Caco-2 (cell line): ENCODE measurements at regions not wholly inside any gene's neighbourhood (a gene's known extent, or its start where the extent isn't known, plus 50 kb on each side); places are given as distances from the start of the nearest gene placed in this dataset.
"Not testable (repeated sequence)": the region's sequence is repeated elsewhere in the genome, so short reads cannot be mapped to it uniquely, and the experiment has no call there.

ENCODE experiments used
- BruUV-seq: library from RNA; stranded (reverse); fragments of 400-500 nt; replicated peaks from 2 replicates; lab custom pipeline; 2021; lab: Mats Ljungman, UMichigan
- CTCF ChIA-PET: fragments of 300-600 bp; sonication (Branson Sonifier 250); formaldehyde crosslinking; loops from one replicate; lab custom pipeline; 2022; ENCODE audit warnings: antibody characterized with exemption; lab: Charles Lee
- POLR2A ChIA-PET: fragments of 300-600 bp; sonication (Branson Sonifier 250); formaldehyde crosslinking; loops from one replicate; lab custom pipeline; 2022; ENCODE audit warnings: antibody characterized with exemption; lab: Charles Lee
- DNase-seq, 2 experiments: peaks; one replicate each; pipeline versions ENCODE4 v3.0.0 to v3.0.0-alpha.2; 2020 to 2022
- H3K27me3 ChIP-seq: replicated peaks from 2 replicates; pipeline ENCODE4 v1.6.0; 2011; ENCODE audit warnings: low read length; ENCODE audit not compliant: control insufficient read depth, insufficient read depth
- H3K36me3 ChIP-seq: 2 replicates; pipeline ENCODE4 v1.5.1; 2011; ENCODE audit warnings: low read length; ENCODE audit not compliant: control insufficient read depth, insufficient read depth
- H3K4me1 ChIP-seq: fragments of 250-450 bp; sonication (Bioruptor Pico); 2 replicates; pipeline ENCODE4 v1.5.1; 2020; ENCODE audit warnings: mild to moderate bottlenecking
- H3K4me3 ChIP-seq: 2 replicates; pipeline ENCODE4 v1.5.1; 2011; ENCODE audit warnings: low read depth, mild to moderate bottlenecking, control low read depth, low read length
- H3K9me3 ChIP-seq: fragments of 250-450 bp; sonication (Bioruptor Pico); 2 replicates; pipeline ENCODE4 v1.5.1; 2020; ENCODE audit warnings: mild to moderate bottlenecking, moderate library complexity
- H3K27ac Mint-ChIP-seq: one replicate; pipeline ENCODE4 v1.8.0; 2022; ENCODE audit warnings: mixed read lengths; ENCODE audit not compliant: unreplicated experiment
- H3K27me3 Mint-ChIP-seq: one replicate; pipeline ENCODE4 v1.8.0; 2022; ENCODE audit warnings: mixed read lengths; ENCODE audit not compliant: insufficient read depth, unreplicated experiment
- H3K36me3 Mint-ChIP-seq: one replicate; pipeline ENCODE4 v1.8.0; 2022; ENCODE audit warnings: mild to moderate bottlenecking, mixed read lengths; ENCODE audit not compliant: insufficient read depth, unreplicated experiment
- H3K4me1 Mint-ChIP-seq: one replicate; pipeline ENCODE4 v1.8.0; 2022; ENCODE audit warnings: low read depth, mixed read lengths; ENCODE audit not compliant: unreplicated experiment
- H3K4me3 Mint-ChIP-seq: one replicate; pipeline ENCODE4 v1.8.0; 2022; ENCODE audit warnings: mild to moderate bottlenecking, moderate library complexity, mixed read lengths; ENCODE audit not compliant: unreplicated experiment
- H3K9me3 Mint-ChIP-seq: one replicate; pipeline ENCODE4 v1.8.0; 2022; ENCODE audit warnings: mixed read lengths; ENCODE audit not compliant: unreplicated experiment
- CTCF ChIP-seq, 2 experiments: fragments of 200-600 bp in 1 of 2; IDR thresholded peaks; 1 replicate in 1 of 2; 2 replicates in 1 of 2; pipeline versions ENCODE4 v1.5.1 to v1.8.0; 2011 to 2022; ENCODE audit warnings: antibody characterized with exemption in 1 of 2, control low read depth in 1 of 2, inconsistent platforms in 1 of 2, low read depth in 1 of 2, low read length in 1 of 2, mild to moderate bottlenecking in 1 of 2, moderate library complexity in 1 of 2; ENCODE audit not compliant: insufficient read depth in 1 of 2, severe bottlenecking in 1 of 2, unreplicated experiment in 1 of 2
- intact Hi-C: fragments of 100-400 bp; cut with micrococcal nuclease; formaldehyde crosslinking; loops from one replicate; pipeline ENCODE4 v1.10.0; 2022; ENCODE audit not compliant: unreplicated experiment

- Histone ChIP-seq H3K9me3 (no peaks in the 10 kb centered on the region), H3K4me1 (no peaks in the 10 kb centered on the region), H3K36me3 (no peaks in the 10 kb centered on the region), H3K27me3 (no peaks in the 10 kb centered on the region), H3K4me3 (no peak overlapping the region)
- Mint-ChIP-seq H3K4me3 (no peak overlapping the region), H3K36me3 (no peaks in the 10 kb centered on the region), H3K4me1 (no peaks in the 10 kb centered on the region), H3K9me3 (no peaks in the 10 kb centered on the region), H3K27me3 (peaks cover 13% of the 10 kb centered on the region), H3K27ac (no peak overlapping the region)
- no peak for TF ChIP-seq CTCF (IDR thresholded peaks at IDR 0.05; ENCODE audit: insufficient read depth in 1 of 2, low read depth in 1 of 2, low read length in 1 of 2, severe bottlenecking in 1 of 2, unreplicated experiment in 1 of 2)
- ChIA-PET POLR2A (no interaction called here), CTCF (no interaction called here)
- intact Hi-C loops: no loop called here
- BruUV-seq: no TSS peak
- DNase-seq: no peak
Measured at GRCh38 chr12:129987841-129988240, 84.0 kb upstream of the TMEM132D start.

- intact Hi-C loops: no loop called here
- POLR2A ChIA-PET: no interaction called here
Measured at GRCh38 chr12:129994634-129995033, 90.8 kb upstream of the TMEM132D start.

GRCh38 chr12:129997239-129997638 lies 93.4 kb upstream of the TMEM132D start:
- peaks cover 9% of the 10 kb centered on the region for H3K9me3 Mint-ChIP-seq
- DNase-seq: no peak
- Histone ChIP-seq H3K4me1 (no peaks in the 10 kb centered on the region), H3K4me3 (no peak overlapping the region), H3K9me3 (no peaks in the 10 kb centered on the region), H3K36me3 (no peaks in the 10 kb centered on the region), H3K27me3 (no peaks in the 10 kb centered on the region)
- ChIA-PET POLR2A (no interaction called here), CTCF (no interaction called here)
- no peak overlapping the region for H3K4me3 Mint-ChIP-seq
- no peaks in the 10 kb centered on the region for H3K27me3 Mint-ChIP-seq
- no peak for TF ChIP-seq CTCF (IDR thresholded peaks at IDR 0.05; ENCODE audit: insufficient read depth in 1 of 2, low read depth in 1 of 2, low read length in 1 of 2, severe bottlenecking in 1 of 2, unreplicated experiment in 1 of 2)
- no peaks in the 10 kb centered on the region for H3K4me1 Mint-ChIP-seq
- no peaks in the 10 kb centered on the region for H3K36me3 Mint-ChIP-seq
- intact Hi-C loops: no loop called here
- no TSS peak for BruUV-seq
- no peak overlapping the region for H3K27ac Mint-ChIP-seq

More at GRCh38 chr12:129994634-129995033, 90.8 kb upstream of the TMEM132D start:
- Histone ChIP-seq H3K9me3 (no peaks in the 10 kb centered on the region), H3K4me3 (no peak overlapping the region), H3K27me3 (no peaks in the 10 kb centered on the region), H3K4me1 (no peaks in the 10 kb centered on the region), H3K36me3 (no peaks in the 10 kb centered on the region)
- Mint-ChIP-seq H3K4me3 (no peak overlapping the region), H3K27ac (no peak overlapping the region), H3K36me3 (no peaks in the 10 kb centered on the region), H3K27me3 (peaks cover 5% of the 10 kb centered on the region), H3K9me3 (no peaks in the 10 kb centered on the region), H3K4me1 (no peaks in the 10 kb centered on the region)
- no peak for TF ChIP-seq CTCF (IDR thresholded peaks at IDR 0.05; ENCODE audit: insufficient read depth in 1 of 2, low read depth in 1 of 2, low read length in 1 of 2, severe bottlenecking in 1 of 2, unreplicated experiment in 1 of 2)
- no peak for DNase-seq
- BruUV-seq: no TSS peak
- CTCF ChIA-PET: no interaction called here

- H3K36me3 Mint-ChIP-seq, H3K27ac Mint-ChIP-seq, H3K27me3 ChIP-seq, H3K4me3 Mint-ChIP-seq, H3K4me3 ChIP-seq, BruUV-seq, CTCF ChIA-PET, H3K4me1 ChIP-seq, POLR2A ChIA-PET, H3K9me3 ChIP-seq, DNase-seq, intact Hi-C loops, H3K4me1 Mint-ChIP-seq, H3K27me3 Mint-ChIP-seq, H3K9me3 Mint-ChIP-seq, H3K36me3 ChIP-seq: not testable (repeated sequence)
Measured at GRCh38 chr12:130004310-130004877, 100.6 kb upstream of the TMEM132D start.
